ENCODE measurements at regions not wholly inside any gene's neighbourhood (a gene's known extent, or its start where the extent isn't known, plus 50 kb on each side); places are given as distances from the start of the nearest gene placed in this dataset.

DNA sequence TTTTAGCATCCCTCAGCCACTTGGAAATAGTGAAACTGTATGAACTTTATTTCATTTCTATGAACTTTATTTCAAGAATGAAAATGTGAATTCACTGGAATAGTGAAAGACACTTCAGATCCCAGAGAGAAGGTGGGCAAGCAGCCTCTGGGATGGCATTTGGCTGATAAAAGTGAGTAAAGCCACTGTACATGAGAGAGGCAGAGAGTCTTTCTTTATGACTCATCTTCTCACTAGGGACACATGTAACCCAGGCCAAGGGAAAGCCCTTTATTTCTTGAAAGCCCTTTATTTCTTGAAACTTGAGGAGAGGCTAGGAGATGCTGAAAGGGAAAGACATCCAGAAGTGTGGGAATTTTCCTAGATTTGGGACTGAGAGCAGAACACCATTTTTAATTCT, 148.9 kb upstream of the SMIM30 start:
- TF ChIP-seq, protein P1, sequence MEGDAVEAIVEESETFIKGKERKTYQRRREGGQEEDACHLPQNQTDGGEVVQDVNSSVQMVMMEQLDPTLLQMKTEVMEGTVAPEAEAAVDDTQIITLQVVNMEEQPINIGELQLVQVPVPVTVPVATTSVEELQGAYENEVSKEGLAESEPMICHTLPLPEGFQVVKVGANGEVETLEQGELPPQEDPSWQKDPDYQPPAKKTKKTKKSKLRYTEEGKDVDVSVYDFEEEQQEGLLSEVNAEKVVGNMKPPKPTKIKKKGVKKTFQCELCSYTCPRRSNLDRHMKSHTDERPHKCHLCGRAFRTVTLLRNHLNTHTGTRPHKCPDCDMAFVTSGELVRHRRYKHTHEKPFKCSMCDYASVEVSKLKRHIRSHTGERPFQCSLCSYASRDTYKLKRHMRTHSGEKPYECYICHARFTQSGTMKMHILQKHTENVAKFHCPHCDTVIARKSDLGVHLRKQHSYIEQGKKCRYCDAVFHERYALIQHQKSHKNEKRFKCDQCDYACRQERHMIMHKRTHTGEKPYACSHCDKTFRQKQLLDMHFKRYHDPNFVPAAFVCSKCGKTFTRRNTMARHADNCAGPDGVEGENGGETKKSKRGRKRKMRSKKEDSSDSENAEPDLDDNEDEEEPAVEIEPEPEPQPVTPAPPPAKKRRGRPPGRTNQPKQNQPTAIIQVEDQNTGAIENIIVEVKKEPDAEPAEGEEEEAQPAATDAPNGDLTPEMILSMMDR (IDR thresholded peaks at IDR 0.05; ENCODE audit: poor library complexity) = no peak
- no peak for TF ChIP-seq EZH2 (IDR thresholded peaks at IDR 0.05; ENCODE audit: borderline replicate concordance)
- no peak for TF ChIP-seq EZH2phosphoT487 (IDR thresholded peaks at IDR 0.05; ENCODE audit: low read depth, severe bottlenecking, unreplicated experiment)
